ENCODE measurements at regions not wholly inside any gene's neighbourhood (a gene's known extent, or its start where the extent isn't known, plus 50 kb on each side); places are given as distances from the start of the nearest gene placed in this dataset.
"Not testable (repeated sequence)": the region's sequence is repeated elsewhere in the genome, so short reads cannot be mapped to it uniquely, and the experiment has no call there.

DNA sequence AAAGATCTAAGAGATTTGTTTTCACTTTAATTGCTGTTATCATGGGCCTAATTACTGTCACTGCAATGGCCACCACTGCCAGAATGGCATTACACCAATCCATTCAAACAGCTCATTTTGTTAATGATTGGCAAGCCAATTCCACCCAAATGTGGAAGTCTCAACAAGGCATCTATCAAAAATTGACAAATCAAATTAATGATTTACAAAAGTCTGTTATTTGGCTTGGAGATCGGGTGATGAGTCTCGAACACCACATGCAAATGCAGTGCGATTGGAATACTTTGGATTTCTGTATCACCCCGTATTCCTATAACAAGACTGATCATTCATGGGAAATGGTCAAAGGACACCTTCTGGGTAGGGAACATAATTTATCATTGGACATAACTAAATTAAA lies 568.7 kb upstream of the PTGER4 start:
- DNase-seq: not testable (repeated sequence)

DNA sequence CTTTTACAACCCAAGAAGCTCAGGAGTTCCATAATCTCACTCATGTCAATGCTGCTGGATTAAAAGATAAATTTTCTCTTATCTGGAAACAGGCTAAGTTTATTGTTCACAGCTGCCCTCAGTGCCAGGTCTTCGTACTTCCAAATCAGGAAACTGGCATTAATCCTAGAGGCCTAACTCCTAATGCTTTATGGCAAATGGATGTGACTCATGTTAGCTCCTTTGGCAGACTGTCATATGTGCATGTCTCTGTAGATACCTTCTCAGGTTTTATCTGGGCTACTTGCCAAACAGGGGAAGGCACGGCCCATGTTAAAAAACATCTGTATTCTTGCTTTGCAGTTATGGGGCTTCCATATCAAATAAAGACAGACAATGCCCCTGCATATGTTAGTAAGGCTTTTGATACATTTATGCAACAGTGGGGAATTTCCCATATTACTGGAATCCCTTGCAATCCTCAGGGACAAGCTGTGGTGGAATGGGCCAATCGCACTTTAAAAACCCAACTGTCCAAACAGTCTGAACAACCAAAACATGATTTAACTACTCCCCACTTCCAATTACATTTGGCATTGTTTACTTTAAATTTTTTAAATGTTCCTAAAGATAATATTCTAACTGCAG lies 570.8 kb upstream of the PTGER4 start:
- not testable (repeated sequence) for DNase-seq

DNA sequence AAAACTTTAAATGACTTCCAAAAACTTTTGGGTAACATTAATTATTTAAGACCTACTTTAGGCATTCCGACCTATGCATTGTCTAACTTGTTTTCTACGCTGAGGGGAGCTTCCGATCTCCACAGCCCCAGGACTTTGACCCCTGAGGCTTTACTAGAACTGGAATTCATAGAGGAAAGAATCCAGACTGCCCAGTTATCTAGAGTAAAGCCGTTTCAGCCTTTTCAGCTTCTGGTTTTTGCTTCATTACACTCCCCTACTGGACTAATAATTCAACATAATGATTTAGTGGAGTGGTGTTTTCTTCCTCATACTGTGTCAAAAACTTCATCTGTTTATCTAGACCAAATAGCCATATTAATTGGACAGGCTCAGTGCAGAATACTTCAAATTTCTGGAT lies 571.9 kb upstream of the PTGER4 start:
- DNase-seq: not testable (repeated sequence)

DNA sequence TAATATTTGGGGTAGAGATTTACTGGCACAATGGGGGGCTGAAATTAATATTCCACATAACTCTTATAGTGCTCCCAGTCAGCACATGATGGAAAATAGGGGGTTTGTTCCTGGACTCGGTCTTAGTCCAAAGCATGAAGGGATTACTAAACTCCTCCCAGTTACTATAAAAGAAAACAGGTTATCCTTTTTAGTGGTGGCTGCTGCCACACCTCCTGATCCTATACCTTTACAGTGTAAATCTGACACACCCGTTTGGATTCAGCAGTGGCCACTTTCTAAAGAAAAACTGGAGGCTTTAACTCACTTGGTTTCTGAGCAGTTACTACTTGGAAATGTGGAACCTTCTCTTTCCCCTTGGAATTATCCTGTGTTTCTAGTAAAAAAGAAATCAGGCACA lies 572.9 kb upstream of the PTGER4 start:
- DNase-seq: no peak

DNA sequence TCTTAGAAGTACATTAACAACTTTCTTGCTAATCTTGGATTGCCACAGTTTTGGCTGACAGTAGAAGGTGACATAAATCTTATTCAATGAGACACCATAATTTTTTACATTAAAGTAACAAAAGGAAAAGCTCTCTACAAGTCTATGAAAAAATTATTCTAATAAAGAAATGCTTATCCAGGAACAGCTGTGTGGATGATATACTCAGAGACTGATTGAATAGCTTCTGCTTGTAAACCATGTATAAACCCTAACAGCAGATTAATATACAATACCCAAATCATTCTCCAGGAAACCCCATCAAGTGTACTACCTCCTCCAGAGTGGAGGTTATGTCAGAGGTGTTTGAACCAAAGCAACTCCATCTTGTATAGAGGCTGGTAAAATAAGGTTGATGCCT lies 581.4 kb upstream of the PTGER4 start:
- no peak for DNase-seq

DNA sequence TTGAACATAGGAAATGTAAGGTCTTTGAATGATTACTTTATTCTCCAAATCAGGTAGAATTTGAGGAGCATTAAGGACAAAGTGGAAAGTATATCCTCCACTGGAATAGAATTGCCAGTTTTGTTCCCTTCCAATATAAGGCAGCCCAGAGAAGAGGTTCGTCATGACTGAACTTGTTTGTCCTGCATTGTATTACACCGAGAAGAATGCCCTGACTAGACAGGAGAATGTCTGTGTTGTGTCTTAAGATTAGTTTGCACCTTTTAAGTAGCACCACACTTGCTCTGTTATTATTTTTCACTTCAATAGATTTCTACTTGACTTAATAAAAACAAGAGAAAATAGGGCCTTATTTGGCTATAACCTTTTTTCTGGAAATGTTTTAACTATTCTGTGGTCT lies 586.2 kb upstream of the PTGER4 start:
- DNase-seq: no peak

DNA sequence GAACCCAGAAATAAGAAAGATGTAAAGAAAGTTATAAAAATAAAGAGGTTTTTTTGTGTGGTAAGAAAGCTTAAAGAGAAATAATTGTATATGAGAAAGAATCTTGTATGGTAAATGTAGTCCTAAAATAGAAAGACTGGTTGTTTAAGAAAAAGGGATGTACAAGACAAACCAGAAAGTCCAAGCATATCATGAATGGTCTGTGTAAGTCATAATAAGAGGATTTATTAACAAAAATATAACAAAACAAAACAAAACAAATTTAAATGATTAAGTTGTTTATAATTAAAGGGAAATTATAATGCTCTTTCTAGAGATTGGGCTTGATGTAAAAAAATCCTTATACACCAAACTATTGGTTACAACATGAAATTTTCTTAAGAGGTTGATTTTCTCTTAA lies 590.4 kb upstream of the PTGER4 start:
- no peak for DNase-seq

DNA sequence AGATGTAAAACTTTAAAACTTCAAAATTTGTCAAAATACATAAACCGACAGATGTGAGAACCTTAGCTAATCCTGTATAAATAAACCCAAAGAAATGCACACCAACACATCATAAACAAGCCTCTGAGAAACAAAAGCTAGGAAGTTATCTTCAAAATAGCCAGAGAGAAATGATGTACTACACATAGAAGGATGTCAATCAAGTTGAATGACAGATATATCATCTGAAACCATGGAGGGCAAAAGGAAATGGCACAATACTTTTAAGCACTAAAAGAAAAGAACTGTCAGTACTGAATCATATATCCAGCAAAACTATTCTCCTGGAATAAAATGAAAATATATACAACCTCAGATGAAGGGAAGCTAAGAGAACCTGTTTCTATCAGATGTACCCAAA lies 595.1 kb upstream of the PTGER4 start:
- no peak for DNase-seq

DNA sequence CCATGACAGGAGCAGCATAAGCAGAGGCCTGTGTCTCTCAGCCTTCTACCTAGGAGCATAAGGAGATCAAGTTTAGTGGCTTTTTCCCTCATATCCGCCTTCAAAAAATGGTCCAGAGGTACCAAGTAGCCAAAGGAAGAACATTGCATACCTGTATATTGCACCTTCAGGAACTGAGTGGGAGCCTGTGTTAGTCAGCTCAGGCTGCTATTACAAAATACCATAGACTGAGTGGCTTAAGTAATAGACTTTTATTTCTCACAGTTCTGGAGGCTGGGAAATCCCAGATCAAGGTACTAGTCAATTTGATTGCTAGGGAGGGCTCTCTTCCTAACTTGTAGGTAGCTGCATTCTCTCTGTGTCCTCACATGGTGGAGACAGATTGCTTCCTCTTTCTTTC lies 597.4 kb upstream of the PTGER4 start:
- no peak for DNase-seq

DNA sequence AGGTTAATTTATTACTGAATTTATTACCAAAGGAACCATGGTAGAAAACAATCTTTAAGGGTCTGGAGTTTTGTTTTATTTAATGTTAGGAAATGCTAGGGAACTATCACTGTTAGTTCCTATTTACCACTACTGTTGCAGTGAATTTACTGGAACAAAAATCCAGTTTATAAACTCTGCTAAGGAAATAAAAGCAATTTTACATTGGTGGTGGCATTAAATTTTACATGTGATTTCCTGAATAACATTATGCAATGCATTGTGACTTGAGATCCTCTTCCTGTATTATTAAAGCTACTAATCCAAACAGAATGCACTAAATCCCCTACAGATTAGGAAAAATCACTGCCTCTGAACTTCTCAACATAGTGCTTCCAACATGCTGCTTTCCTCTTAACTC lies 599.5 kb upstream of the PTGER4 start:
- no peak for DNase-seq

DNA sequence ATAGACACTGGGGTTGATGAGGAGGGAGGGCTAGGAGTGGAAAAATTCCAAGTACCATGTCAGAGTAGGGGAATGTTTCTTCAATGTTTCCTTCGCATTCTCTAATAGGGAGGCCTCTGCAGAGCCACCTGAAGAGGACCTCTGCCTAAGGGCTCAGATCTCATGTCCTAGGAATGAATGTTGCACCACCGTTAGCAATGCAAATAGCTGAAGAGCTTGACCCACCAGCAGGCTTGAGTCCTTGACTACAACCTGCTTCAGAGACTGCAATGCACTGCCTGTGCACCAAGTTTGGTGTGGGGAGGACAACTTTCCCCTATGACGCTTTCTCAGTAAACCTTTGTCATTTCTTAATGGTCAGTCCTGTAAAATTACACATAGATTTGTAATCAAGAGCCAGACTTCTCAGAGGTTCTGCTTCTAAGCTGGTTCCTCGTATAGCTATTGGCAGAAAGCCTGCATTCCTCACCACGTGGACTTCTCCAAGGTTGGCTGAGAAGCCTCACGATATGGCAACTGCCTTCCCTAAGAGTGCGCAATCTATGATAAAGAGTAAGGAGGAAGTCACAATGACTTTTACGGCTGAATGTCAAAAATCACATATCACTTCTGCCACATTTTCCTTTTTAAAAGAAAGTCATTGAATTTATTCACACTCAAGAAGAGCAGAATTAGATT lies 600.7 kb upstream of the PTGER4 start:
- DNase-seq: no peak

DNA sequence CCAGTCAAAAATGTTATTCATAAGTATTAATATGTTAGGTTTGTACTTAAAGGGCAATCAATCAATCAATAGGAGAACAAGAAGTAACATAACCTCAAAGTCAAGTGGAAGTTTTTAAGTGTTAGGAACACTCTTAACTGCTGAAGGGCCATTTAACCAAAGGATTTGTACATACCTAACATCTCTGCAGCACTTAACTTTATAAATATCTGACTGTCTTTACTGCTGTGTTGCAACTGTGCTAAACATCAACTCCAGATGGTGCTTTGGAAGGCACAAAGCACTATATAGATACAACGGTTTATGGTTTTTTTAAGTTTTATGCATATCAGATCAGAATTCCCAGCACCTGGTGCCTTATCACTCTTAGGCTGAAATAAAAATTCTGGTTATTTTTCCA lies 604.9 kb upstream of the PTGER4 start:
- DNase-seq: no peak

DNA sequence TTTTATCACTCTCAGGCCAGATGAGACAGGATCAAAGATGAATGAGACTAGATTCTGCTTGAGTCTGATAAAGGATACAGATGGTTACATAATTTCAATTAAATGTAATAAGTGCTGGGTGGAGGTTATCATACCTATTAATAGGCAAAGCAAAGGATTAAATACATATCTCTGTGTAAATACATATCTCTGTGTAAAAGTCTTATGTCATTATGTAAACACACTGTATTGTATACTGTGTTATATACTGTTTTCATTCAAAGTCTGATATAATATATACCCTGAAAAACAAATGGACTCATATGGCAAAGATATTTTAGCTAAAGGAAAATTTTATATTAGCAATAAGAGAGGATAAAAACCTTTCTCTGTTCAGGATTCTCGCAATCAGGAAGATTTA lies 605.8 kb upstream of the PTGER4 start:
- no peak for DNase-seq

DNA sequence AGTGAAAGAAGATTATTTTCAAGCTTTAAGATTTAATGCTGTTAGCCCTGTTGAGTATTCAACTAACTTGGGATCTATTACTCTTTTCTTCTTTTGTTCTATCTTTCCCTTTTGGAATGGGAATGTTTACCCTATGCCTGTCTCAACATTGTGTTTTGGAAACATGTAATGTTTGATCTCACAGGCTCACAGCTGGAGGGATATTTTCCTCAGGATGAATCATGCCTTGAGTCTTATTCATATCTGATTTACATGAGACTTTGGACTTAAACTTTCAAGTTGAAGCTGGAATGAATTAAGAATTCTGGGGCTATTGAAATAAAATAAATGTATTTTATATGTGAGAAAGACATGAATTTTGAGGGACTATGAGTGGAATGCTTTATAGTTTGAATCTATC lies 607.8 kb upstream of the PTGER4 start:
- no peak for DNase-seq

DNA sequence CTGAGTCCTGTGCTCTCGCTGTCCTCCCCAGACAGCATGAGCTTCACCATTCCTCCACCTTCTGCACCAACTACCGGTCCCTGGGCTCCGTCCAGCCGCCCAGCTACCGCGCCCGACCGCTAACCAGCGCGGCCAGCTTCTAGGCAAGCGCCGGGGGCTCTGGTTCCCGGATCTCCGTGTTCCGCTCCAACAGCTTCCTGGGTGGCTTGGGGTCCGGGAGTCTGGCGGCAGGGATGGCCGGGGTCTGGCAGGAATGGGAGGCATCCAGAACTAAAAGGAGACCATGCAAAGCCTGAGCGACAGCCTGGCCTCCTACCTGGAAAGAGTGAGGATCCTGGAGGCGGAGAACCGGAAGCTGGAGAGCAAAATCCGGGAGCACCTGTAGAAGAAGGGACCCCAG lies 613.1 kb upstream of the PTGER4 start:
- DNase-seq: no peak

DNA sequence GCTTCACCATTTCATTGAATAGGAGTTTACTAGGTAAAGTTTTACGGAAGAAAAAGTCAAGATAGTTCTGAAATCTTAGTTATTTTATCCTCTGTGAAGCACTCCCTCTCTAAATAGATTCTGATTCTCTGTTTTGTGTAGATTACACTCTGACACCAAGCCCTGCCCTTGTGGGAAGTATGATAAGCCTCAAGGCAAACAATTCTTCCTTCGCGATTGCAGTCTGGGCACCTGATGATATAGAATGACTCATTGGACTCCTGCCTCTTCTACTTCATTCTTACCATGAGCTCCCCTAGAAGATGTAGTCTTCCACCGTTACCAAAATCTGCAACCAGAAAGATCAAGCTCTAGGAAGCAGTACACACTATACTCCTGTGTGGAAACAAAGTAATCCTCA lies 626.9 kb upstream of the PTGER4 start:
- no peak for DNase-seq

DNA sequence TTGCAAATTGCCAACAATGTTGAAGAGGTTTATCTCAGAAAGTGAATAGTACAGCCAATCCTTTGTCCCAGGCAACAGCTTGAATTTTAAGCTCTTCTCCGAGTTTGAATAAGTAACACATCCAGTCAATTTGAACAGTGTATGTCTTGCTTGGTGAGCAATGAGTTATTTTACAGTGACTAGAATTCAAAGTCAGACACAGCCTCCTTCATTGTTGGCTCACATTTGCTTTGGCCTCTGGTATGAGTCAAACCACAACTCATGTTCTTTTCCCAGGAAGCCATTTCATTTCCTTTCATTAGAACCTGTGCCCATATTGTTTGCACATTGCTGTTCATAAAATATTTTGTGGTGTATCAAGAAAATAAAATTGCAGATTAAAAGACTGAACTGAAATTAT lies 622.0 kb upstream of the DAB2 start:
- DNase-seq: no peak

DNA sequence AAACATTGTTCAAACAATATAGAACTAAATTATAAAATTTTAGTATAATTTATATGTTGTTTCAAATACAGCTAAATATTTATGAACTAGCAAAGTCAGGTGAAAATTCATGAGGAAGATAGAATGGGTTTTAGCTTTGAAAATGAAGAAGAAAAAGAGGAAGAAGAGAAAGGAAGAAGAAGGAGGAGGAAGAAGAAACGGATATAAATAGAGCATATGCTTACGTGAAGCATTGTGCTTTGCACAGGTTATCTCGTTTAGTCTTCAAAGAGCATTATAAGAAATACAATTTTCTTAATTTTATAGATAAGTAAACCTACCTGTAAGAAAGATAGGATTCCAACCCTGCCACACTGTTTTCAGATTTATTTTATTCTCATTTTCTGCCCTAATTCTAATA lies 620.6 kb upstream of the DAB2 start:
- no peak for DNase-seq

DNA sequence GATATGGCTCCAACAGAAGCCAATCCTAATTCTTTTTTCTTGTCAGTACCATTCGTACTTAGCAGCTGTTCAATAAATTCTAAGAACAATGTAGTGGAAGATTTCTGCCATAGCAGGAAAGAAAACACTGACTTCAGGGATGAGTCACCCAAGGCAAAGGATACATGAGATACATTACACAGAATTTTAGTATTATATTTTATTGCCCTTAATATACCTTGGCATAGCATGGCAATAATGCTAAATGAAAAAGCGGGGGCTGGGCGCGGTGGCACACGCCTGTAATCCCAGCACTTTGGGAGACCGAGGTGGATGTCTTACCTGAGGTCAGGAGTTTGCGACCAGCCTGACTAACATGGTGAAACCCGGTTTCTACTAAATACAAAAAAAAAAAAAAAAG lies 619.1 kb upstream of the DAB2 start:
- no peak for DNase-seq

DNA sequence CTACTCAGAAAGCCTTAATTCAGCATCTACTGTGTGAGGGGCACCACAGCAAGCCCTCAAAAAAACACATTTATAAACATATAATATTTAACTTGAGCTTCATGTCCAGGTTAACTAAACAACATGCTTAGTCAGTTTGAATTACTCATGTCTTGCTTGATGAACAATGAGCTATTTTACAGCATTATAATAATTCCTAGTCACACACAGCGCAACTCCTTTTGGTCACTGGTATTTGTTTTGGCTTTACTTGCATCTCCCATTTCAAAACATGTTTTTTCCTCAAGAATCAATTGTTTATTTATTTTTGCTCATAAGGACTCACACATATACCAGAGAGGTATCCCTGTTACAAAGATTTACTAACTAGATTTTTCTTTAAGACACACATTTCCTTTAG lies 616.7 kb upstream of the DAB2 start:
- DNase-seq: no peak

DNA sequence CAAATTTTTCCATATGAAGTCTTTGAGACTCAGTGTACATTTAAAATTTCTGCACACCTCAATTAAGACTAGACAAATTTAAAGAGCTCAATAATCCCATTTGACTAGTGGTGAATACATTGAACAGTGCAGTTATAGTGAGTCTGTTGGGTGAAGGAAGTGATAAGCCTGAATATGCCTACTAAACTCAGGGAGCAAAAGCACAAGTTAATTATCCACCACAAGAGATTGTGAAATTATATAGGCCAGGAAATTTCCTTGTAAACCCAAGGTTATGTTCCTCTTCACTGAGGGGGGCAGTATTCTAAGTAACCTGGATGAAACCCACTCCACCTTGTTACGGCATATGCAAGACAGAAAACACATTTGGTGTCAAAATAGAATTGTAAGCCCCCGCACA lies 612.9 kb upstream of the DAB2 start:
- DNase-seq: no peak

DNA sequence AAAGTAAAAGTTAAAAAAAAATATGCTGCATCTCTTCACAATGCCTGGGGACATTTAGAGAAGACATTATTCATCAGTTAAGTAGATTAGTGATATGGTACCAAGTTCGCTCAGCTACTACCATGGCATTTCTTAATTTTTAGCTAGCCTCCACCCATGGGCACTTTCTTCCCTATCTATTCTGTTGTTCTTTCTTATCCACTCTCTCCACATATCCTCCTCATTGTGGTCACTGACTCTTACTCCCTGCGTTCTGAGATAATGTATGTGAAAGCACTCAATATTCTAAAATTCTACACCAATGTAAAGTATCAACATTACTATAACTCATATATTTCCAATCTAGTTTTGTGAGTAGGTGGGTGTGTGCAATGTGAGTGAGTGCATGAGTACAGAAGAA lies 609.7 kb upstream of the DAB2 start:
- no peak for DNase-seq

DNA sequence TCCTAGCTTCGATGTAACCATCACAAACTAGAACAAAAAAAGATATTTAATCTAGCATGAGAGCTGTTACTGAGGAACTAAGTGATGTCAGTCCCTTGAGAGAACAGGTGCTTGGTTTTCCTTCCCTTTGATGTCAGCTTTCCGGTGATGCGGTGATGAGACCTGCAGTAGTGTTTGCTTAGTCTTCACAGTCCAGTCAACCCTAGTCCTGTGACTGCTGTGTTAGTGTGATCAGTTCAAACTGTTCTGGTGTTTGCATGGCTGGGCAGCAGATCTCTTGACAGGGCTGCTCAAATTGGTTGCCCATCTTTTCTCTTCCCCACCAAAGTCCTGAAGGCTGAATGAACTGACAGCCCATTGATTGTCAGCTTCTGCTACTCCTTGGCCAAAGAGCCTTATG lies 608.6 kb upstream of the DAB2 start:
- DNase-seq: no peak

DNA sequence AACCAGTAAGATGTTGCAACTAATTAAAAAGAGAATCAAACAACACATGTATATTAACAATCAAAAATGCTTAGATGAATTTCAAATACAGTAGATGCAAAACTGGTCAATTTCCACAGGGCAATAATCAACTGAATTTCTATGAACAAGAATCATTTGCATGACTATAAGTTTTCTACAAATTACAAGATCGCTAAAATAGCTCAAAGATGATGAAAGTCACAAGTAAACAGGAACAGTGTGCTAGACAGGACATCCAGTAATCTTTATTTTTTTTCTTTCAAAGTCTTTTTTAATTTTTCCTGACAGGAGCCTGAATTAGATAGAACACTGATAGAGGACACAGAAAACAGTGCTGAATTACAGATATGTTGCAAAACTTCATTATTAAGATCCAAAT lies 608.2 kb upstream of the DAB2 start:
- no peak for DNase-seq

DNA sequence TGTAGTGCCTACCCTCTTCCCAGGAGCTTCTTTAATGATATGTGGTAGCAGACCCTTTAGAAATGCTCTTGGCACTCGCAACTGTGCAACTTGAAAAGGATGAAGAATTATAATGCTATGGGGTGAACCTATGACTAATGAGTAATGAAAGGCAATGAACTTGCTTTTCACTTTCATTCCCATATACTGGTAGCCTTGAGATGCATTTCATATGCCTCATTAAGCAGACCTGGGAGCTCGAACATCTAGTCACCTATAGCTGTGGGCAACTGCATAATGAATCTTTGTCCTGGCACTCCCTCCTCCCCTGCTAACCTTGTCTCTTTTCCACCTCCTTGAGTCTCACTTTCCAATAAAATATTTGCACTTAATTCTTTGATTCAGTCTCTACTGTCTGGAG lies 605.9 kb upstream of the DAB2 start:
- no peak for DNase-seq
